HCT116 (cell line): ENCODE measurements at regions not wholly inside any gene's neighbourhood (a gene's known extent, or its start where the extent isn't known, plus 50 kb on each side); places are given as distances from the start of the nearest gene placed in this dataset.

Source experiments
- ATAC-seq: fragments of 200-7000 bp; cut with Tn5 transposase; 2 replicates; pipeline ENCODE4 v1.9.1; 2020; ENCODE audit warnings: mild to moderate bottlenecking, moderate library complexity
- BruUV-seq: library from RNA; stranded (reverse); fragments of 400-500 nt; replicated peaks from 2 replicates; lab custom pipeline; 2021; lab: Mats Ljungman, UMichigan
- CTCF ChIA-PET: fragments of 300-600 bp; sonication (Branson Sonifier 250); formaldehyde crosslinking; loops from one replicate; lab custom pipeline; 2021; ENCODE audit warnings: antibody characterized with exemption; lab: Charles Lee
- POLR2A ChIA-PET: fragments of 300-600, 350-600 bp; sonication (Branson Sonifier 250); formaldehyde crosslinking; loops from one replicate; lab custom pipeline; 2021; ENCODE audit warnings: antibody characterized with exemption; lab: Charles Lee
- RAD21 ChIA-PET, 2 experiments: fragments of 300-600 bp; sonication (Branson Sonifier 250); formaldehyde crosslinking; loops; one replicate each; lab custom pipeline; 2023; ENCODE audit warnings: low total read pairs in 2 of 2; ENCODE audit not compliant: uncharacterized antibody in 2 of 2, unreplicated experiment in 2 of 2, low non-redundant PET in 1 of 2; lab: Charles Lee
- DNase-seq: peaks from one replicate; pipeline ENCODE4 v3.0.0-alpha.2; 2010; ENCODE audit warnings: low read depth, low spot score
- H2AFZ ChIP-seq: fragments of 200-600 bp; shearing (Covaris generic), sonication (generic); 2 replicates; pipeline ENCODE4 v1.6.1; 2017; ENCODE audit warnings: low read depth, mixed run types, mixed read lengths, antibody characterized with exemption, low read length; ENCODE audit not compliant: poor library complexity, severe bottlenecking
- H3K27ac ChIP-seq: 2 replicates; pipeline ENCODE4 v1.5.1; 2012; ENCODE audit warnings: low read depth, low read length
- H3K27me3 ChIP-seq: fragments of 200-600 bp; sonication (generic); 2 replicates; pipeline ENCODE4 v1.6.1; 2016; ENCODE audit warnings: mixed run types, low read length, mixed read lengths; ENCODE audit not compliant: insufficient read depth
- H3K36me3 ChIP-seq, 2 experiments: fragments of 200-500 bp in 1 of 2; fragments of 200-600 bp in 1 of 2; sonication (Bioruptor generic) in 1 of 2; sonication (generic) in 1 of 2; 2 replicates each; pipeline versions ENCODE4 v1.5.1 to v1.6.1; 2014 to 2016; ENCODE audit warnings: low read length in 2 of 2, inconsistent platforms in 1 of 2, mixed read lengths in 1 of 2, mixed run types in 1 of 2; ENCODE audit not compliant: insufficient read depth in 2 of 2, control insufficient read depth in 1 of 2
- H3K4me1 ChIP-seq, 2 experiments: fragments of 200-600 bp in 1 of 2; sonication (generic) in 1 of 2; 2 replicates each; pipeline versions ENCODE4 v1.5.1 to v1.6.1; 2012 to 2017; ENCODE audit warnings: low read length in 2 of 2, inconsistent platforms in 1 of 2, mild to moderate bottlenecking in 1 of 2, mixed read lengths in 1 of 2, mixed run types in 1 of 2, moderate library complexity in 1 of 2; ENCODE audit not compliant: insufficient read depth in 2 of 2, control insufficient read depth in 1 of 2
- H3K4me2 ChIP-seq: fragments of 200-600 bp; sonication (generic); 2 replicates; pipeline ENCODE4 v1.6.1; 2017; ENCODE audit warnings: mixed run types, low read length, mixed read lengths
- H3K4me3 ChIP-seq, 2 experiments: fragments of 200-600 bp in 1 of 2; sonication (generic) in 1 of 2; replicated peaks in 1 of 2; 2 replicates each; pipeline ENCODE4 v1.5.1; 2011 to 2016; ENCODE audit warnings: low read length in 2 of 2, control low read depth in 1 of 2, low read depth in 1 of 2, mild to moderate bottlenecking in 1 of 2, mixed read lengths in 1 of 2, mixed run types in 1 of 2
- H3K79me2 ChIP-seq: fragments of 200-600 bp; sonication (generic); 2 replicates; pipeline ENCODE4 v1.6.1; 2017; ENCODE audit warnings: mild to moderate bottlenecking, mixed run types, low read length, moderate library complexity, mixed read lengths; ENCODE audit not compliant: insufficient read depth
- H3K9ac ChIP-seq: fragments of 200-600 bp; sonication (generic); 2 replicates; pipeline ENCODE4 v1.6.1; 2016; ENCODE audit warnings: low read length, mixed read lengths
- H3K9me2 ChIP-seq: fragments of 200-600 bp; sonication (generic), shearing (Covaris generic); 2 replicates; pipeline ENCODE4 v1.6.1; 2017; ENCODE audit warnings: mixed run types, mild to moderate bottlenecking, moderate library complexity; ENCODE audit not compliant: insufficient read depth
- H3K9me3 ChIP-seq, 2 experiments: fragments of 200-500 bp in 1 of 2; fragments of 200-600 bp in 1 of 2; sonication (Bioruptor generic) in 1 of 2; sonication (generic) in 1 of 2; 2 replicates each; pipeline ENCODE4 v1.6.1; 2014 to 2017; ENCODE audit warnings: low read length in 2 of 2, mixed read lengths in 2 of 2, inconsistent platforms in 1 of 2, low read depth in 1 of 2, mild to moderate bottlenecking in 1 of 2, mixed run types in 1 of 2, moderate library complexity in 1 of 2; ENCODE audit not compliant: control insufficient read depth in 1 of 2, insufficient read depth in 1 of 2
- H4K20me1 ChIP-seq: fragments of 200-600 bp; sonication (generic), shearing (Covaris generic); 2 replicates; pipeline ENCODE4 v1.6.1; 2017; ENCODE audit warnings: mixed run types, mild to moderate bottlenecking, moderate library complexity; ENCODE audit not compliant: insufficient read depth
- CTCF ChIP-seq, 3 experiments: fragments of 200-600 bp in 1 of 3; sonication (generic) in 1 of 3; IDR thresholded peaks in 2 of 3; conservative IDR thresholded peaks in 1 of 3; 2 replicates each; pipeline ENCODE4 v1.5.1; 2012 to 2017; ENCODE audit warnings: low read depth in 2 of 3, low read length in 2 of 3, antibody characterized with exemption in 1 of 3, borderline replicate concordance in 1 of 3, control low read depth in 1 of 3, mild to moderate bottlenecking in 1 of 3, mixed read lengths in 1 of 3, mixed run types in 1 of 3, moderate library complexity in 1 of 3; ENCODE audit not compliant: insufficient read depth in 1 of 3
- POLR2AphosphoS5 ChIP-seq: IDR thresholded peaks from 2 replicates; pipeline ENCODE4 v1.6.1; 2011; ENCODE audit warnings: mild to moderate bottlenecking, low read depth, low read length, moderate library complexity
- SP1 ChIP-seq: IDR thresholded peaks from 2 replicates; pipeline ENCODE4 v1.6.1; 2012; ENCODE audit warnings: low read depth
- YY1 ChIP-seq: IDR thresholded peaks from 2 replicates; pipeline ENCODE4 v1.6.1; 2011; ENCODE audit warnings: low read length, low read depth, moderate library complexity, mild to moderate bottlenecking; ENCODE audit not compliant: insufficient replicate concordance; ENCODE audit errors: extremely low read depth
- ZFX ChIP-seq: fragments of 450-650 bp; IDR thresholded peaks from 2 replicates; pipeline ENCODE4 v1.6.1; 2017
- ZNF274 ChIP-seq: fragments of 200-500 bp; sonication (Bioruptor generic); IDR thresholded peaks from 2 replicates; pipeline ENCODE4 v1.6.1; 2014; ENCODE audit warnings: mild to moderate bottlenecking, low read depth, low read length, inconsistent platforms
- intact Hi-C: fragments of 100-400 bp; cut with micrococcal nuclease; formaldehyde crosslinking; loops from 2 replicates; pipeline ENCODE4 v1.10.0; 2022

- no peak for TF ChIP-seq SP1
- no peak for TF ChIP-seq YY1
- no peak for TF ChIP-seq ZFX
- TF ChIP-seq ZNF274, result no peak
- no peak for TF ChIP-seq CTCF (IDR thresholded peaks at IDR 0.05 in 2 of 3, conservative IDR thresholded peaks at IDR 0.05 in 1 of 3; ENCODE audit: borderline replicate concordance in 1 of 3, insufficient read depth in 1 of 3, low read depth in 2 of 3, low read length in 2 of 3)
- TF ChIP-seq POLR2AphosphoS5, result no peak
- Histone ChIP-seq H2AFZ (no peak overlapping the region), H3K9ac (no peak overlapping the region), H3K27ac (no peak overlapping the region), H3K36me3 (no peaks in the 10 kb centered on the region), H3K79me2 (no peaks in the 10 kb centered on the region), H4K20me1 (no peaks in the 10 kb centered on the region), H3K27me3 (no peaks in the 10 kb centered on the region), H3K4me3 (no peak overlapping the region), H3K9me2 (no peaks in the 10 kb centered on the region), H3K4me2 (no peak overlapping the region), H3K4me1 (peaks cover 39 to 67% of the 10 kb centered on the region in 2 experiments), H3K9me3 (no peaks in the 10 kb centered on the region)
- no peak for DNase-seq
- POLR2A ChIA-PET, result no interaction called here
- CTCF ChIA-PET, result no interaction called here
- intact Hi-C loops, result no loop called here
- ATAC-seq, result no peak
- RAD21 ChIA-PET, result no interaction called here
- no TSS peak for BruUV-seq
These were observed 130.0 kb upstream of the ARHGAP5 start for GRCh38 chr14:31947076-31947475.
